ENCODE measurements at regions not wholly inside any gene's neighbourhood (a gene's known extent, or its start where the extent isn't known, plus 50 kb on each side); places are given as distances from the start of the nearest gene placed in this dataset.

DNA sequence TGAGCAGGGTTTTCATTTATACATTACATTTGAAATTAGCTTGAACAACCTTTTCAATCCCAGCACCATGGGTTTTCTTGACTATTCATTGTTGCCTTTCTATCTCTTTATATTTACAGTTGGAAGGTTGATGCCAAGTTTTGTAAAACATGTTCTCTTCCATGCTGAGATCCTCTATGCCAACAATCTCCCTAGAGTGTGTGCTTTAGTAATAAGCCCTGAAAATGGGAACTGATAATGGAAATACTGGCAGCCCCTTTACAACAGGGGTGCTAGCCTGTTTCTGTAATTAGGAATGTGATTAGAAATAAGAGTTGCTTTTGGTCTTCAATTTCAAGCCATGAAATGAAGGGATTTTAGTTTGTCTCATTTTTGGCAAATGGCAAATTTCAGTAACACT, 239.9 kb upstream of the NAALADL2 start:
- TF ChIP-seq SIN3A (IDR thresholded peaks at IDR 0.05; ENCODE audit: borderline replicate concordance, insufficient read depth, low read length) (no peak), TAF1 (IDR thresholded peaks at IDR 0.05; ENCODE audit: borderline replicate concordance, insufficient read depth, low read length) (no peak), POLR2AphosphoS5 (IDR thresholded peaks at IDR 0.05; ENCODE audit: low read depth, low read length) (no peak), FOXP2 (optimal IDR thresholded peaks at IDR 0.05; ENCODE audit: borderline replicate concordance, extremely low read depth, extremely low read length, insufficient read depth) (no peak)
- TF ChIP-seq, protein P1, sequence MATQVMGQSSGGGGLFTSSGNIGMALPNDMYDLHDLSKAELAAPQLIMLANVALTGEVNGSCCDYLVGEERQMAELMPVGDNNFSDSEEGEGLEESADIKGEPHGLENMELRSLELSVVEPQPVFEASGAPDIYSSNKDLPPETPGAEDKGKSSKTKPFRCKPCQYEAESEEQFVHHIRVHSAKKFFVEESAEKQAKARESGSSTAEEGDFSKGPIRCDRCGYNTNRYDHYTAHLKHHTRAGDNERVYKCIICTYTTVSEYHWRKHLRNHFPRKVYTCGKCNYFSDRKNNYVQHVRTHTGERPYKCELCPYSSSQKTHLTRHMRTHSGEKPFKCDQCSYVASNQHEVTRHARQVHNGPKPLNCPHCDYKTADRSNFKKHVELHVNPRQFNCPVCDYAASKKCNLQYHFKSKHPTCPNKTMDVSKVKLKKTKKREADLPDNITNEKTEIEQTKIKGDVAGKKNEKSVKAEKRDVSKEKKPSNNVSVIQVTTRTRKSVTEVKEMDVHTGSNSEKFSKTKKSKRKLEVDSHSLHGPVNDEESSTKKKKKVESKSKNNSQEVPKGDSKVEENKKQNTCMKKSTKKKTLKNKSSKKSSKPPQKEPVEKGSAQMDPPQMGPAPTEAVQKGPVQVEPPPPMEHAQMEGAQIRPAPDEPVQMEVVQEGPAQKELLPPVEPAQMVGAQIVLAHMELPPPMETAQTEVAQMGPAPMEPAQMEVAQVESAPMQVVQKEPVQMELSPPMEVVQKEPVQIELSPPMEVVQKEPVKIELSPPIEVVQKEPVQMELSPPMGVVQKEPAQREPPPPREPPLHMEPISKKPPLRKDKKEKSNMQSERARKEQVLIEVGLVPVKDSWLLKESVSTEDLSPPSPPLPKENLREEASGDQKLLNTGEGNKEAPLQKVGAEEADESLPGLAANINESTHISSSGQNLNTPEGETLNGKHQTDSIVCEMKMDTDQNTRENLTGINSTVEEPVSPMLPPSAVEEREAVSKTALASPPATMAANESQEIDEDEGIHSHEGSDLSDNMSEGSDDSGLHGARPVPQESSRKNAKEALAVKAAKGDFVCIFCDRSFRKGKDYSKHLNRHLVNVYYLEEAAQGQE (IDR thresholded peaks at IDR 0.05; ENCODE audit: insufficient read depth in 1 of 2, low read depth in 2 of 2, low read length in 2 of 2) = no peak

DNA sequence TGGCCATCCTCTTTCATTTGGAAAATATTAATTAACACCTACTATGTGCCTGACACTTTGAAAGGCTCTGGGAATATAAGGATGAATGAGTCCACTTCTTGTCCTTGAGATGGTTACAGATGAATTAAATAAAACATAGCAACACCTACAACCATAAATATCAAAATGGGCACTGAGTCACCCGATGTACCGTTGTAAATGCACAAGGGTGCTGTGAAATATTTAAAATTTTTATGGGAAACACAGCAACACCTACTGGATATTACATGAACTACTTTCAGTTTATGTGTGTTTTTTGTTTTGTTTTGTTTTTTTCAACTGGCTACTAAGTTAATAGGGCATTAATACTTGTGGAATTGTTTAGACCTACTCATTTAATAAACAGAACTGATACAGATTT, 239.0 kb upstream of the NAALADL2 start:
- TF ChIP-seq SIN3A (IDR thresholded peaks at IDR 0.05; ENCODE audit: borderline replicate concordance, insufficient read depth, low read length) (no peak), FOXP2 (optimal IDR thresholded peaks at IDR 0.05; ENCODE audit: borderline replicate concordance, extremely low read depth, extremely low read length, insufficient read depth) (no peak), POLR2AphosphoS5 (IDR thresholded peaks at IDR 0.05; ENCODE audit: low read depth, low read length) (no peak), TAF1 (IDR thresholded peaks at IDR 0.05; ENCODE audit: borderline replicate concordance, insufficient read depth, low read length) (no peak)
- TF ChIP-seq, protein P1 (IDR thresholded peaks at IDR 0.05; ENCODE audit: insufficient read depth in 1 of 2, low read depth in 2 of 2, low read length in 2 of 2) = no peak

DNA sequence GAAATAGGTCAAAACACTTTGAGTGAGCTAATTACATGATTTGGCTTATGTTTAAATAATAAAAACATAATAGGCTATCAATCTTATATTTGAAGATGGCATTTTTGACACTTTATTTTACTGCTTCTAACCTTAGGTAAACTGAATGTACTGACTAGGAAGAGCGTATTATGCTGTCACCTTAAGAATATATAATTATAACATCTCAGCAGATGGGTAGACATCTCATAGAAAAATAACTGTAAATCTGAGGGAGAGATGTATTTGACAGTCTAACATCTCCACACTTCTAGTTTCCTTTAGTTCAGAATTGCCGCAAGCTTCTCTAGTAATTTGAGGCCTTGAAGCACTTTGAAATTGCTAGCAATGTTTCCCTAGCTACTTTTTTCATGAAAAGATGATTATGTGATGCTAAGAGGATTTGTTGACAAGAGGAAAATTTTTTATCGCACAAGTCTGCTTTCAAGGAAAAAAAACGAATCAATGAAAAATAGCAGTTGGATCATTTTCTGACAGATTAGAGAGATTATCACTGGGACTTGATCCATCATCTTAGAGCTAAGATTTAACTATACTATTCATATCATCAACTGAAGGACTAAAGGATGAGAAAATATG, 238.2 kb upstream of the NAALADL2 start:
- TF ChIP-seq POLR2AphosphoS5 (IDR thresholded peaks at IDR 0.05; ENCODE audit: low read depth, low read length) = no peak
- TF ChIP-seq, protein P1 (IDR thresholded peaks at IDR 0.05; ENCODE audit: insufficient read depth in 1 of 2, low read depth in 2 of 2, low read length in 2 of 2) = no peak
- no peak for TF ChIP-seq FOXP2 (optimal IDR thresholded peaks at IDR 0.05; ENCODE audit: borderline replicate concordance, extremely low read depth, extremely low read length, insufficient read depth)
- no peak for TF ChIP-seq TAF1 (IDR thresholded peaks at IDR 0.05; ENCODE audit: borderline replicate concordance, insufficient read depth, low read length)
- no peak for TF ChIP-seq SIN3A (IDR thresholded peaks at IDR 0.05; ENCODE audit: borderline replicate concordance, insufficient read depth, low read length)

DNA sequence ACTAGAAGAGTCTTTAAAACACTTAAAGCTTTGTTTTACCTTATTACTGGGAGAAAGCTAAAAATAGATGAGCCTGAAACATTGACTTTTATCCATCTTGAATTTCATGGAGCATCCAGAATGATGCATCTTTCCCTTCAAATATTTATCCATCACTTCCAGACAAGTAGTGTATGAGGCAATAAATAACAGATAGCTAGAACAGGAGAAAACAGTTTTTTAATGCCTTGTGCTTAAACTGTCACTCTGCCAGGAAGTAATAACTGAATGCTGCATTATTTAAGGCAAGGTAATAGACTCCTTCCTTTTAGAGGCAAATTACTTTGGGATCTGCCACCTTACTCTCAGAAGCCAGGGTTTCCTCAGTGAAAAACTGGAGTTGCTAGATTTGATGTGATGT, 225.8 kb upstream of the NAALADL2 start:
- TF ChIP-seq POLR2AphosphoS5 (IDR thresholded peaks at IDR 0.05; ENCODE audit: low read depth, low read length) (no peak), FOXP2 (optimal IDR thresholded peaks at IDR 0.05; ENCODE audit: borderline replicate concordance, extremely low read depth, extremely low read length, insufficient read depth) (no peak), TAF1 (IDR thresholded peaks at IDR 0.05; ENCODE audit: borderline replicate concordance, insufficient read depth, low read length) (no peak), SIN3A (IDR thresholded peaks at IDR 0.05; ENCODE audit: borderline replicate concordance, insufficient read depth, low read length) (no peak)
- TF ChIP-seq, protein P1 (IDR thresholded peaks at IDR 0.05; ENCODE audit: insufficient read depth in 1 of 2, low read depth in 2 of 2, low read length in 2 of 2) = no peak
